Caco-2 (cell line): ENCODE measurements at regions not wholly inside any gene's neighbourhood (a gene's known extent, or its start where the extent isn't known, plus 50 kb on each side); places are given as distances from the start of the nearest gene placed in this dataset.

ENCODE experiments used
- BruUV-seq: library from RNA; stranded (reverse); fragments of 400-500 nt; replicated peaks from 2 replicates; lab custom pipeline; 2021; lab: Mats Ljungman, UMichigan
- CTCF ChIA-PET: fragments of 300-600 bp; sonication (Branson Sonifier 250); formaldehyde crosslinking; loops from one replicate; lab custom pipeline; 2022; ENCODE audit warnings: antibody characterized with exemption; lab: Charles Lee
- POLR2A ChIA-PET: fragments of 300-600 bp; sonication (Branson Sonifier 250); formaldehyde crosslinking; loops from one replicate; lab custom pipeline; 2022; ENCODE audit warnings: antibody characterized with exemption; lab: Charles Lee
- DNase-seq, 2 experiments: peaks; one replicate each; pipeline versions ENCODE4 v3.0.0 to v3.0.0-alpha.2; 2020 to 2022
- H3K27me3 ChIP-seq: replicated peaks from 2 replicates; pipeline ENCODE4 v1.6.0; 2011; ENCODE audit warnings: low read length; ENCODE audit not compliant: control insufficient read depth, insufficient read depth
- H3K36me3 ChIP-seq: 2 replicates; pipeline ENCODE4 v1.5.1; 2011; ENCODE audit warnings: low read length; ENCODE audit not compliant: control insufficient read depth, insufficient read depth
- H3K4me1 ChIP-seq: fragments of 250-450 bp; sonication (Bioruptor Pico); 2 replicates; pipeline ENCODE4 v1.5.1; 2020; ENCODE audit warnings: mild to moderate bottlenecking
- H3K4me3 ChIP-seq: 2 replicates; pipeline ENCODE4 v1.5.1; 2011; ENCODE audit warnings: low read depth, mild to moderate bottlenecking, control low read depth, low read length
- H3K9me3 ChIP-seq: fragments of 250-450 bp; sonication (Bioruptor Pico); 2 replicates; pipeline ENCODE4 v1.5.1; 2020; ENCODE audit warnings: mild to moderate bottlenecking, moderate library complexity
- H3K27ac Mint-ChIP-seq: one replicate; pipeline ENCODE4 v1.8.0; 2022; ENCODE audit warnings: mixed read lengths; ENCODE audit not compliant: unreplicated experiment
- H3K27me3 Mint-ChIP-seq: one replicate; pipeline ENCODE4 v1.8.0; 2022; ENCODE audit warnings: mixed read lengths; ENCODE audit not compliant: insufficient read depth, unreplicated experiment
- H3K36me3 Mint-ChIP-seq: one replicate; pipeline ENCODE4 v1.8.0; 2022; ENCODE audit warnings: mild to moderate bottlenecking, mixed read lengths; ENCODE audit not compliant: insufficient read depth, unreplicated experiment
- H3K4me1 Mint-ChIP-seq: one replicate; pipeline ENCODE4 v1.8.0; 2022; ENCODE audit warnings: low read depth, mixed read lengths; ENCODE audit not compliant: unreplicated experiment
- H3K4me3 Mint-ChIP-seq: one replicate; pipeline ENCODE4 v1.8.0; 2022; ENCODE audit warnings: mild to moderate bottlenecking, moderate library complexity, mixed read lengths; ENCODE audit not compliant: unreplicated experiment
- H3K9me3 Mint-ChIP-seq: one replicate; pipeline ENCODE4 v1.8.0; 2022; ENCODE audit warnings: mixed read lengths; ENCODE audit not compliant: unreplicated experiment
- intact Hi-C: fragments of 100-400 bp; cut with micrococcal nuclease; formaldehyde crosslinking; loops from one replicate; pipeline ENCODE4 v1.10.0; 2022; ENCODE audit not compliant: unreplicated experiment
- TF ChIP-seq, protein P1 (sequence below), 2 experiments: fragments of 200-600 bp in 1 of 2; IDR thresholded peaks; 1 replicate in 1 of 2; 2 replicates in 1 of 2; pipeline versions ENCODE4 v1.5.1 to v1.8.0; 2011 to 2022; ENCODE audit warnings: antibody characterized with exemption in 1 of 2, control low read depth in 1 of 2, inconsistent platforms in 1 of 2, low read depth in 1 of 2, low read length in 1 of 2, mild to moderate bottlenecking in 1 of 2, moderate library complexity in 1 of 2; ENCODE audit not compliant: insufficient read depth in 1 of 2, severe bottlenecking in 1 of 2, unreplicated experiment in 1 of 2

DNA sequence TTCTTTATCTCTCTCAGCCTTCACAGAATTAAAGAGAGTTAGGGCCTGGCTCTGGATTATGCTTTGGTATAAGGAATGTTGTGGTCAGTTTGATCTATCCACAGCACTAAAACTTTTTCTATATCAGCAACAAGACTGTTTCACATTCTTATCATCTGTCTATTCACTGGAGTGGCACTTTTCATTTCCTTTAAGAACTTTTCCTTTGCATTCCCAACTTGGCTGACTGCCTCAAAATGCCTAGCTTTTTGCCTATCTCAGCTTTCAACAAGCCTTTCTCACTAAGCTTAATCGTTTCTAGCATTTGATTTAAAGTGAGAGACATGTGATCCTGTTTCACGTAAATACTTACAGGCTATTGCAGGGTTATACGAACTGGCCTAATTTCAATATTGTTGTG is 471.8 kb downstream of the GBE1 start:
- H3K27me3 Mint-ChIP-seq = no peaks in the 10 kb centered on the region
- peak overlapping the region; percentile 36 for H3K27ac Mint-ChIP-seq
- CTCF ChIA-PET = no interaction called here
- TF ChIP-seq, protein P1, sequence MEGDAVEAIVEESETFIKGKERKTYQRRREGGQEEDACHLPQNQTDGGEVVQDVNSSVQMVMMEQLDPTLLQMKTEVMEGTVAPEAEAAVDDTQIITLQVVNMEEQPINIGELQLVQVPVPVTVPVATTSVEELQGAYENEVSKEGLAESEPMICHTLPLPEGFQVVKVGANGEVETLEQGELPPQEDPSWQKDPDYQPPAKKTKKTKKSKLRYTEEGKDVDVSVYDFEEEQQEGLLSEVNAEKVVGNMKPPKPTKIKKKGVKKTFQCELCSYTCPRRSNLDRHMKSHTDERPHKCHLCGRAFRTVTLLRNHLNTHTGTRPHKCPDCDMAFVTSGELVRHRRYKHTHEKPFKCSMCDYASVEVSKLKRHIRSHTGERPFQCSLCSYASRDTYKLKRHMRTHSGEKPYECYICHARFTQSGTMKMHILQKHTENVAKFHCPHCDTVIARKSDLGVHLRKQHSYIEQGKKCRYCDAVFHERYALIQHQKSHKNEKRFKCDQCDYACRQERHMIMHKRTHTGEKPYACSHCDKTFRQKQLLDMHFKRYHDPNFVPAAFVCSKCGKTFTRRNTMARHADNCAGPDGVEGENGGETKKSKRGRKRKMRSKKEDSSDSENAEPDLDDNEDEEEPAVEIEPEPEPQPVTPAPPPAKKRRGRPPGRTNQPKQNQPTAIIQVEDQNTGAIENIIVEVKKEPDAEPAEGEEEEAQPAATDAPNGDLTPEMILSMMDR (IDR thresholded peaks at IDR 0.05; ENCODE audit: insufficient read depth in 1 of 2, low read depth in 1 of 2, low read length in 1 of 2, severe bottlenecking in 1 of 2, unreplicated experiment in 1 of 2) = no peak
- POLR2A ChIA-PET = no interaction called here
- Histone ChIP-seq H3K4me1 (no peaks in the 10 kb centered on the region; the same call in 1 of the 2 replicates), H3K9me3 (no peaks in the 10 kb centered on the region), H3K36me3 (no peaks in the 10 kb centered on the region), H3K4me3 (no peak overlapping the region), H3K27me3 (no peaks in the 10 kb centered on the region)
- H3K4me3 Mint-ChIP-seq = no peak overlapping the region
- peaks cover 7% of the 10 kb centered on the region for H3K9me3 Mint-ChIP-seq
- BruUV-seq = no TSS peak
- no peaks in the 10 kb centered on the region for H3K36me3 Mint-ChIP-seq
- peaks cover 7% of the 10 kb centered on the region for H3K4me1 Mint-ChIP-seq
- intact Hi-C loops = no loop called here
- DNase-seq = no peak

DNA sequence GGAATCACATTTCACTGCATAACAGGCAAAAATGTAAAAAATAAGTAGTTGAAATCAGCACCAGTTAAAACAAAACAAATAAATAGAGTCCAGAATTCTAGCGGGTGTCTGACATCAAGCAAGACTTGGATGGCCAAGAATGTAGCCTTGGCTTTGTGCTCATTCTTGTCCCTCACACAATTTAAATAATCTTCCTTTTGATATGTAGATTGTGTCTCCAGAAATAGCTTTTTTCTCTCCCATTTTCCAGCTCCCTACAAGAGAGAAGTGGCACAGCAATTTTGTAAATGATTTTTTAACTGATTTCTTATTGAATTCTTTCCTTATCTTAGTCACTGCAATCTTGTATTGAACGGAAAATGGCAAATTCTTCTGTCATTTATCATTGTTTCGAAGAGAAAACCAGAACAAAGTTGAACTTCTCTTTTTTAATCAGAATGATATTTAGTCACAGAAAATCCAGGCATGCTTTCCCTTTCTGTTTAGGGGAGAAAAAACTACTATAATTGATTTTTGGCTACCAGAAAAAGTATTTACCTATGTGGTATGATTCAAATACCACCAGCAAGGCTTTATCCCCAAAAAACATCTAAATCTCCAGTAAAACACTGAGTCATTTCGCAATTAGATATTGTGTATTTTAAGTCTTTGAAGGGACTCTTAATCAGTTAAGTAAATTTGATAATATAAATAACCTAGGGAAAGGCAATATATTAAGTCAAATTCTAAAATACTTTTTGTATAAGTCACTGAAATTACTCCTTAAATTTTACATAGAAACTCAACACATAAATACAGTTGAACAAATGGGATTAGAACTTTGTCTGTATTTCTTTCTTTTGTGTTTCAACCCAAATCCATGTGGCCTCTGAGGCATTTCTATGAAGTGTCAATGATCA is 481.7 kb downstream of the GBE1 start:
- ChIA-PET CTCF (no interaction called here), POLR2A (interaction anchor here (0.6 kb wide), 1 partner anchor 12 kb away, joined by 6 read pairs; no protein-coding TSS in a partner anchor)
- Mint-ChIP-seq H3K4me3 (peak overlapping the region; percentile 56), H3K4me1 (peaks cover 28% of the 10 kb centered on the region), H3K9me3 (no peaks in the 10 kb centered on the region), H3K27ac (peak overlapping the region; percentile 65), H3K36me3 (no peaks in the 10 kb centered on the region), H3K27me3 (no peaks in the 10 kb centered on the region)
- no TSS peak for BruUV-seq
- H3K9me3 ChIP-seq = no peaks in the 10 kb centered on the region
- TF ChIP-seq, protein P1 (IDR thresholded peaks at IDR 0.05; ENCODE audit: insufficient read depth in 1 of 2, low read depth in 1 of 2, low read length in 1 of 2, severe bottlenecking in 1 of 2, unreplicated experiment in 1 of 2) = no peak
- H3K4me3 ChIP-seq = no peak overlapping the region
- no peaks in the 10 kb centered on the region for H3K27me3 ChIP-seq
- H3K4me1 ChIP-seq = peaks cover 34% of the 10 kb centered on the region
- intact Hi-C loops = loop anchor here (1.0 to 2.0 kb wide), 3 partner anchors 17 to 30 kb away; no protein-coding TSS in a partner anchor
- no peak for DNase-seq
- no peaks in the 10 kb centered on the region for H3K36me3 ChIP-seq

- no TSS peak for BruUV-seq
- intact Hi-C loops = loop anchor here (2.0 kb wide), 1 partner anchor 15 kb away; no protein-coding TSS in a partner anchor
- TF ChIP-seq, protein P1 (IDR thresholded peaks at IDR 0.05; ENCODE audit: insufficient read depth in 1 of 2, low read depth in 1 of 2, low read length in 1 of 2, severe bottlenecking in 1 of 2, unreplicated experiment in 1 of 2) = no peak
- H3K27ac Mint-ChIP-seq = peak overlapping the region; percentile 65
- H3K4me3 Mint-ChIP-seq = no peak overlapping the region
- H3K27me3 ChIP-seq = no peaks in the 10 kb centered on the region
- peaks cover 28% of the 10 kb centered on the region for H3K4me1 Mint-ChIP-seq
- no peak for DNase-seq
- H3K27me3 Mint-ChIP-seq = no peaks in the 10 kb centered on the region
- no peaks in the 10 kb centered on the region for H3K9me3 ChIP-seq
- H3K36me3 ChIP-seq = no peaks in the 10 kb centered on the region
- ChIA-PET CTCF (no interaction called here), POLR2A (no interaction called here)
- H3K4me1 ChIP-seq = peaks cover 34% of the 10 kb centered on the region
- no peaks in the 10 kb centered on the region for H3K36me3 Mint-ChIP-seq
- H3K4me3 ChIP-seq = no peak overlapping the region
- H3K9me3 Mint-ChIP-seq = no peaks in the 10 kb centered on the region
Observed at GRCh38 chr3:81277853-81278252, 483.6 kb downstream of the GBE1 start.
